IPS-18a (cell line): ENCODE measurements at regions not wholly inside any gene's neighbourhood (a gene's known extent, or its start where the extent isn't known, plus 50 kb on each side); places are given as distances from the start of the nearest gene placed in this dataset.
"Not testable (repeated sequence)": the region's sequence is repeated elsewhere in the genome, so short reads cannot be mapped to it uniquely, and the experiment has no call there.

ENCODE experiments used
- H3K27ac ChIP-seq: one replicate; pipeline ENCODE4 v1.5.1; 2013; ENCODE audit warnings: low read length
- H3K27me3 ChIP-seq: one replicate; pipeline ENCODE4 v1.6.1; 2013; ENCODE audit warnings: mild to moderate bottlenecking, low read length; ENCODE audit not compliant: control insufficient read depth, insufficient read depth
- H3K36me3 ChIP-seq: one replicate; pipeline ENCODE4 v1.6.1; 2013; ENCODE audit warnings: low read depth, low read length; ENCODE audit not compliant: control insufficient read depth
- H3K4me1 ChIP-seq: one replicate; pipeline ENCODE4 v1.6.1; 2013; ENCODE audit warnings: low read depth, low read length; ENCODE audit not compliant: control insufficient read depth
- H3K4me3 ChIP-seq: one replicate; pipeline ENCODE4 v1.5.1; 2013; ENCODE audit warnings: low read length
- H3K9ac ChIP-seq: one replicate; pipeline ENCODE4 v1.6.1; 2013; ENCODE audit warnings: mild to moderate bottlenecking, low read length, moderate library complexity
- H3K9me3 ChIP-seq: one replicate; pipeline ENCODE4 v1.6.1; 2013; ENCODE audit warnings: low read depth, low read length; ENCODE audit not compliant: control insufficient read depth

- Histone ChIP-seq H3K9me3 (no peaks in the 10 kb centered on the region), H3K36me3 (no peaks in the 10 kb centered on the region), H3K27me3 (no peaks in the 10 kb centered on the region), H3K27ac (no peak overlapping the region), H3K4me1 (no peaks in the 10 kb centered on the region), H3K4me3 (no peak overlapping the region), H3K9ac (no peak overlapping the region)
Measured at GRCh38 chr2:78782196-78782595, 243.3 kb upstream of the REG3G start.

- Histone ChIP-seq H3K36me3 (no peaks in the 10 kb centered on the region), H3K9ac (no peak overlapping the region), H3K9me3 (no peaks in the 10 kb centered on the region), H3K4me1 (no peaks in the 10 kb centered on the region), H3K27ac (no peak overlapping the region), H3K4me3 (no peak overlapping the region), H3K27me3 (no peaks in the 10 kb centered on the region)
Measured at GRCh38 chr2:78811955-78812610, 213.4 kb upstream of the REG3G start.

GRCh38 chr2:78814331-78814986, 211.0 kb upstream of the REG3G start:
- Histone ChIP-seq H3K9ac (no peak overlapping the region), H3K4me1 (no peaks in the 10 kb centered on the region), H3K27me3 (no peaks in the 10 kb centered on the region), H3K4me3 (no peak overlapping the region), H3K36me3 (no peaks in the 10 kb centered on the region), H3K9me3 (no peaks in the 10 kb centered on the region), H3K27ac (no peak overlapping the region)

- no peak overlapping the region for H3K4me3 ChIP-seq
- H3K9ac ChIP-seq, result no peak overlapping the region
- no peaks in the 10 kb centered on the region for H3K4me1 ChIP-seq
- H3K27ac ChIP-seq, result no peak overlapping the region
- H3K27me3 ChIP-seq, result no peaks in the 10 kb centered on the region
- no peaks in the 10 kb centered on the region for H3K9me3 ChIP-seq
- no peaks in the 10 kb centered on the region for H3K36me3 ChIP-seq
Measured at GRCh38 chr2:78817430-78817829, 208.1 kb upstream of the REG3G start.

GRCh38 chr2:78832481-78832880, 193.0 kb upstream of the REG3G start:
- Histone ChIP-seq H3K27ac (no peak overlapping the region), H3K27me3 (peaks cover 3% of the 10 kb centered on the region), H3K4me1 (no peaks in the 10 kb centered on the region), H3K9ac (no peak overlapping the region), H3K36me3 (no peaks in the 10 kb centered on the region), H3K9me3 (no peaks in the 10 kb centered on the region), H3K4me3 (no peak overlapping the region)

- Histone ChIP-seq H3K27ac (no peak overlapping the region), H3K4me3 (peak overlapping the region; percentile 40), H3K9ac (no peak overlapping the region), H3K4me1 (peaks cover 15% of the 10 kb centered on the region), H3K9me3 (no peaks in the 10 kb centered on the region), H3K27me3 (peaks cover 49% of the 10 kb centered on the region), H3K36me3 (no peaks in the 10 kb centered on the region)
Measured at GRCh38 chr2:78839259-78839658, 186.2 kb upstream of the REG3G start.

- H3K4me3 ChIP-seq, H3K9ac ChIP-seq, H3K27ac ChIP-seq, H3K9me3 ChIP-seq, H3K36me3 ChIP-seq: not testable (repeated sequence)
- H3K4me1 ChIP-seq, result peaks cover 15% of the 10 kb centered on the region
- peaks cover 49% of the 10 kb centered on the region for H3K27me3 ChIP-seq
Measured at GRCh38 chr2:78840311-78840710, 185.2 kb upstream of the REG3G start.

GRCh38 chr2:78845664-78846185, 179.8 kb upstream of the REG3G start:
- H3K27me3 ChIP-seq, result peaks cover 18% of the 10 kb centered on the region
- no peak overlapping the region for H3K9ac ChIP-seq
- H3K4me1 ChIP-seq, result no peaks in the 10 kb centered on the region
- no peak overlapping the region for H3K4me3 ChIP-seq
- no peak overlapping the region for H3K27ac ChIP-seq
- no peaks in the 10 kb centered on the region for H3K9me3 ChIP-seq
- H3K36me3 ChIP-seq, result no peaks in the 10 kb centered on the region

- Histone ChIP-seq H3K4me1 (no peaks in the 10 kb centered on the region), H3K27me3 (no peaks in the 10 kb centered on the region), H3K27ac (no peak overlapping the region), H3K36me3 (no peaks in the 10 kb centered on the region), H3K4me3 (no peak overlapping the region), H3K9ac (no peak overlapping the region), H3K9me3 (no peaks in the 10 kb centered on the region)
Measured at GRCh38 chr2:78861546-78861945, 164.0 kb upstream of the REG3G start.

- H3K4me3 ChIP-seq, result no peak overlapping the region
- H3K9ac ChIP-seq, result no peak overlapping the region
- H3K27ac ChIP-seq, result no peak overlapping the region
Measured at GRCh38 chr2:78864205-78864604, 161.3 kb upstream of the REG3G start.

GRCh38 chr2:78865667-78866066, 159.8 kb upstream of the REG3G start:
- H3K27ac ChIP-seq, result no peak overlapping the region
- H3K4me3 ChIP-seq, result no peak overlapping the region
- no peaks in the 10 kb centered on the region for H3K9me3 ChIP-seq
- H3K4me1 ChIP-seq, result no peaks in the 10 kb centered on the region
- no peak overlapping the region for H3K9ac ChIP-seq
- H3K36me3 ChIP-seq, result no peaks in the 10 kb centered on the region
- no peaks in the 10 kb centered on the region for H3K27me3 ChIP-seq

More at GRCh38 chr2:78864205-78864604, 161.3 kb upstream of the REG3G start:
- Histone ChIP-seq H3K36me3 (no peaks in the 10 kb centered on the region), H3K9me3 (no peaks in the 10 kb centered on the region), H3K4me1 (no peaks in the 10 kb centered on the region), H3K27me3 (no peaks in the 10 kb centered on the region)
